ENCODE measurements at regions not wholly inside any gene's neighbourhood (a gene's known extent, or its start where the extent isn't known, plus 50 kb on each side); places are given as distances from the start of the nearest gene placed in this dataset.
"Not testable (repeated sequence)": the region's sequence is repeated elsewhere in the genome, so short reads cannot be mapped to it uniquely, and the experiment has no call there.

- TF ChIP-seq CEBPB (IDR thresholded peaks at IDR 0.05; ENCODE audit: borderline replicate concordance in 1 of 2, low read depth in 2 of 2, low read length in 2 of 2) (no peak), TCF3 (IDR thresholded peaks at IDR 0.05; ENCODE audit: borderline replicate concordance, insufficient read depth, low read depth, low read length) (no peak), KLF5 (IDR thresholded peaks at IDR 0.05; ENCODE audit: partially characterized antibody) (no peak), CREB1 (IDR thresholded peaks at IDR 0.05; ENCODE audit: low read depth) (no peak)
Observed at GRCh38 chr10:28993861-28994260, 295.0 kb upstream of the LYZL1 start (continued).

GRCh38 chr10:28994802-28995201 is 294.1 kb upstream of the LYZL1 start:
- POLR2A ChIA-PET; H3K36me3 ChIP-seq (ENCODE audit: control insufficient read depth in 2 of 2, insufficient read depth in 2 of 2, low read length in 1 of 2); H3K9ac ChIP-seq (ENCODE audit: control insufficient read depth, insufficient read depth, low read length); DNase-seq (ENCODE audit: low read depth, low spot score); H3K79me2 ChIP-seq (ENCODE audit: control insufficient read depth, insufficient read depth, low read length); BruUV-seq (replicated peaks); ATAC-seq; H3K4me2 ChIP-seq (ENCODE audit: control insufficient read depth, insufficient read depth); SMC1A ChIA-PET (ENCODE audit: uncharacterized antibody, unreplicated experiment); H2AFZ ChIP-seq (ENCODE audit: control insufficient read depth, low read depth, low read length); FAIRE-seq; H3K27ac ChIP-seq (ENCODE audit: control insufficient read depth, insufficient read depth); H4K20me1 ChIP-seq (ENCODE audit: control insufficient read depth, insufficient read depth); H3K27me3 ChIP-seq (replicated peaks in 1 of 2; ENCODE audit: control insufficient read depth in 2 of 2, insufficient read depth in 2 of 2, low read length in 1 of 2); H3K4me3 ChIP-seq; RAD21 ChIA-PET (ENCODE audit: unreplicated experiment); H3K9me3 ChIP-seq (replicated peaks; ENCODE audit: control insufficient read depth, insufficient read depth, low read length); H3K4me1 ChIP-seq (ENCODE audit: control insufficient read depth, insufficient read depth, low read length): not testable (repeated sequence)
- intact Hi-C loops (cut with micrococcal nuclease; ENCODE audit: unreplicated experiment) (loop anchor here (5.0 kb wide), 2 partner anchors 307 to 318 kb away; partner anchors contain the start of gene BAMBI), in situ Hi-C loops (cut with MboI) (loop anchor here (5.0 kb wide), 1 partner anchor 328 kb away; no protein-coding TSS in a partner anchor)
- CTCF ChIA-PET: interaction anchor here (1.0 kb wide), 1 partner anchor 331 kb away, joined by 3 read pairs; no protein-coding TSS in a partner anchor
- 36% methylated on average over 5 of the region's 5 CpGs for WGBS (ENCODE audit: insufficient coverage, insufficient replicate concordance, low lambda C conversion rate, missing lambda C conversion rate)

GRCh38 chr10:28995497-28995896 is 293.4 kb upstream of the LYZL1 start:
- H3K9me3 ChIP-seq (replicated peaks; ENCODE audit: control insufficient read depth, insufficient read depth, low read length): no peaks in the 10 kb centered on the region
- ChIA-PET POLR2A (no interaction called here), RAD21 (ENCODE audit: unreplicated experiment) (no interaction called here), SMC1A (ENCODE audit: uncharacterized antibody, unreplicated experiment) (no interaction called here), CTCF (no interaction called here)
- BruUV-seq (replicated peaks): no TSS peak
- H2AFZ ChIP-seq (ENCODE audit: control insufficient read depth, low read depth, low read length): no peak overlapping the region
- H3K4me3 ChIP-seq: no peak overlapping the region
- H3K4me2 ChIP-seq (ENCODE audit: control insufficient read depth, insufficient read depth): no peak overlapping the region
- no peak for DNase-seq (ENCODE audit: low read depth, low spot score)
- in situ Hi-C loops (cut with MboI) (no loop called here), intact Hi-C loops (cut with micrococcal nuclease; ENCODE audit: unreplicated experiment) (no loop called here)
- no peaks in the 10 kb centered on the region for H4K20me1 ChIP-seq (ENCODE audit: control insufficient read depth, insufficient read depth)
- H3K36me3 ChIP-seq (ENCODE audit: control insufficient read depth in 2 of 2, insufficient read depth in 2 of 2, low read length in 1 of 2): no peaks in the 10 kb centered on the region
- no peaks in the 10 kb centered on the region for H3K27me3 ChIP-seq (replicated peaks in 1 of 2; ENCODE audit: control insufficient read depth in 2 of 2, insufficient read depth in 2 of 2, low read length in 1 of 2)
- H3K27ac ChIP-seq (ENCODE audit: control insufficient read depth, insufficient read depth): no peak overlapping the region
- FAIRE-seq: no peak
- no peak for TF ChIP-seq EED (IDR thresholded peaks at IDR 0.05; ENCODE audit: low read depth)
- TF ChIP-seq TBL1XR1 (IDR thresholded peaks at IDR 0.05; ENCODE audit: low read depth, low read length): no peak
- TF ChIP-seq NRF1 (conservative IDR thresholded peaks at IDR 0.05; ENCODE audit: low read depth, low read length): no peak
- no peak for TF ChIP-seq RB1 (IDR thresholded peaks at IDR 0.05; ENCODE audit: borderline replicate concordance)
- TF ChIP-seq CBX3 (IDR thresholded peaks at IDR 0.05; ENCODE audit: borderline replicate concordance, low read depth): no peak
- TF ChIP-seq ZBED1 (IDR thresholded peaks at IDR 0.05; ENCODE audit: borderline replicate concordance): no peak
- H3K9ac ChIP-seq (ENCODE audit: control insufficient read depth, insufficient read depth, low read length): no peak overlapping the region
- ATAC-seq: no peak
- no peaks in the 10 kb centered on the region for H3K4me1 ChIP-seq (ENCODE audit: control insufficient read depth, insufficient read depth, low read length)
- no peaks in the 10 kb centered on the region for H3K79me2 ChIP-seq (ENCODE audit: control insufficient read depth, insufficient read depth, low read length)
- 84% methylated on average over 4 of the region's 4 CpGs for WGBS (ENCODE audit: insufficient coverage, insufficient replicate concordance, low lambda C conversion rate, missing lambda C conversion rate)

All from GM12878 (cell line).